HEK293T (cell line): ENCODE measurements at regions not wholly inside any gene's neighbourhood (a gene's known extent, or its start where the extent isn't known, plus 50 kb on each side); places are given as distances from the start of the nearest gene placed in this dataset.

Experiments used
- ARNT ChIP-seq: fragments of 450-650 bp; IDR thresholded peaks from 2 replicates; pipeline ENCODE4 v1.6.1; 2017; ENCODE audit warnings: mild to moderate bottlenecking
- BHLHE40 ChIP-seq: fragments of 450-650 bp; IDR thresholded peaks from 2 replicates; pipeline ENCODE4 v1.6.1; 2016; ENCODE audit warnings: mild to moderate bottlenecking, moderate library complexity, borderline replicate concordance
- CTBP1 ChIP-seq: fragments of 450-650 bp; IDR thresholded peaks from 2 replicates; pipeline ENCODE4 v1.6.1; 2016; ENCODE audit warnings: borderline replicate concordance
- ELF4 ChIP-seq: fragments of 450-650 bp; IDR thresholded peaks from 2 replicates; pipeline ENCODE4 v1.6.1; 2017; ENCODE audit warnings: antibody characterized with exemption
- FOXA1 ChIP-seq: fragments of 450-650 bp; IDR thresholded peaks from 2 replicates; pipeline ENCODE4 v1.6.1; 2016; ENCODE audit warnings: mild to moderate bottlenecking
- L3MBTL2 ChIP-seq: fragments of 450-650 bp; conservative IDR thresholded peaks from 2 replicates; pipeline ENCODE4 v1.6.1; 2016; ENCODE audit warnings: mild to moderate bottlenecking
- SUZ12 ChIP-seq: fragments of 450-650 bp; IDR thresholded peaks from 2 replicates; pipeline ENCODE4 v1.6.1; 2016; ENCODE audit warnings: mild to moderate bottlenecking
- TARDBP ChIP-seq: fragments of 450-650 bp; IDR thresholded peaks from 2 replicates; pipeline ENCODE4 v1.6.1; 2016
- TF ChIP-seq, protein P1 (sequence below): fragments of 450-650 bp; IDR thresholded peaks from 2 replicates; pipeline ENCODE4 v1.6.1; 2016

GRCh38 chr10:18773180-18773579, 113.9 kb downstream of the ARL5B start:
- TF ChIP-seq, protein P1, sequence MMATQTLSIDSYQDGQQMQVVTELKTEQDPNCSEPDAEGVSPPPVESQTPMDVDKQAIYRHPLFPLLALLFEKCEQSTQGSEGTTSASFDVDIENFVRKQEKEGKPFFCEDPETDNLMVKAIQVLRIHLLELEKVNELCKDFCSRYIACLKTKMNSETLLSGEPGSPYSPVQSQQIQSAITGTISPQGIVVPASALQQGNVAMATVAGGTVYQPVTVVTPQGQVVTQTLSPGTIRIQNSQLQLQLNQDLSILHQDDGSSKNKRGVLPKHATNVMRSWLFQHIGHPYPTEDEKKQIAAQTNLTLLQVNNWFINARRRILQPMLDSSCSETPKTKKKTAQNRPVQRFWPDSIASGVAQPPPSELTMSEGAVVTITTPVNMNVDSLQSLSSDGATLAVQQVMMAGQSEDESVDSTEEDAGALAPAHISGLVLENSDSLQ, result no peak
- TF ChIP-seq ARNT (no peak), ELF4 (no peak), FOXA1 (no peak), BHLHE40 (no peak), SUZ12 (no peak), CTBP1 (no peak), L3MBTL2 (no peak), TARDBP (no peak)
